GM12878 (cell line): ENCODE measurements at regions not wholly inside any gene's neighbourhood (a gene's known extent, or its start where the extent isn't known, plus 50 kb on each side); places are given as distances from the start of the nearest gene placed in this dataset.

Experiments used
- ATAC-seq: fragments of 200-7000 bp; cut with Tn5 transposase; 3 replicates; pipeline ENCODE4 v1.9.1; 2020; ENCODE audit warnings: mild to moderate bottlenecking, moderate library complexity
- BruUV-seq: library from RNA; stranded (reverse); fragments of 400-500 nt; replicated peaks from 2 replicates; lab custom pipeline; 2021; lab: Mats Ljungman, UMichigan
- CTCF ChIA-PET: fragments of 300-600 bp; sonication (Branson Sonifier 250); formaldehyde crosslinking; extraction: SDS; loops from one replicate; lab custom pipeline; 2021; ENCODE audit warnings: inconsistent platforms; lab: Yijun Ruan, JAX
- POLR2A ChIA-PET: fragments of 350-600 bp; formaldehyde crosslinking; extraction: SDS; loops from one replicate; lab custom pipeline; 2021; ENCODE audit warnings: inconsistent platforms; lab: Charles Lee
- RAD21 ChIA-PET: fragments of 300-600 bp; sonication (Branson Sonifier 250); formaldehyde crosslinking; loops from one replicate; lab custom pipeline; 2023; ENCODE audit warnings: antibody characterized with exemption; ENCODE audit not compliant: unreplicated experiment; lab: Charles Lee
- SMC1A ChIA-PET: fragments of 300-600 bp; sonication (Branson Sonifier 250); formaldehyde crosslinking; loops from one replicate; lab custom pipeline; 2023; ENCODE audit not compliant: unreplicated experiment, uncharacterized antibody; lab: Charles Lee
- DNase-seq: peaks from one replicate; pipeline ENCODE4 v3.0.0-alpha.2; 2011; ENCODE audit warnings: low read depth, low spot score
- FAIRE-seq: peaks from 3 replicates; lab custom pipeline; 2011; peaks lifted over from hg19 to GRCh38; lab: Jason Lieb, UNC
- H2AFZ ChIP-seq: 2 replicates; pipeline ENCODE4 v1.6.0; 2011; ENCODE audit warnings: low read depth, low read length, control low read depth; ENCODE audit not compliant: control insufficient read depth
- H3K27ac ChIP-seq: 2 replicates; pipeline ENCODE4 v1.5.1; 2011; ENCODE audit warnings: control low read depth; ENCODE audit not compliant: control insufficient read depth, insufficient read depth
- H3K27me3 ChIP-seq, 2 experiments: replicated peaks in 1 of 2; 2 replicates each; pipeline versions ENCODE4 v1.6.0 to v1.6.1; 2011; ENCODE audit warnings: low read length in 1 of 2; ENCODE audit not compliant: control insufficient read depth in 2 of 2, insufficient read depth in 2 of 2
- H3K36me3 ChIP-seq, 2 experiments: 2 replicates each; pipeline ENCODE4 v1.5.1; 2011; ENCODE audit warnings: low read length in 1 of 2; ENCODE audit not compliant: control insufficient read depth in 2 of 2, insufficient read depth in 2 of 2
- H3K4me1 ChIP-seq: 2 replicates; pipeline ENCODE4 v1.6.1; 2011; ENCODE audit warnings: mild to moderate bottlenecking, low read length, moderate library complexity, mixed read lengths; ENCODE audit not compliant: control insufficient read depth, insufficient read depth
- H3K4me2 ChIP-seq: 2 replicates; pipeline ENCODE4 v1.6.0; 2011; ENCODE audit warnings: control low read depth; ENCODE audit not compliant: control insufficient read depth, insufficient read depth
- H3K4me3 ChIP-seq: fragments of 200-600 bp; sonication (generic); 2 replicates; pipeline ENCODE4 v1.5.1; 2016
- H3K79me2 ChIP-seq: 2 replicates; pipeline ENCODE4 v1.6.0; 2011; ENCODE audit warnings: low read length; ENCODE audit not compliant: control insufficient read depth, insufficient read depth
- H3K9ac ChIP-seq: 2 replicates; pipeline ENCODE4 v1.8.0; 2011; ENCODE audit warnings: low read length, control low read depth, mixed read lengths; ENCODE audit not compliant: control insufficient read depth, insufficient read depth
- H3K9me3 ChIP-seq: replicated peaks from 3 replicates; pipeline ENCODE4 v1.5.1; 2011; ENCODE audit warnings: mild to moderate bottlenecking, low read length; ENCODE audit not compliant: control insufficient read depth, insufficient read depth
- H4K20me1 ChIP-seq: 2 replicates; pipeline ENCODE4 v1.6.0; 2011; ENCODE audit not compliant: control insufficient read depth, insufficient read depth
- GABPA ChIP-seq: IDR thresholded peaks from 2 replicates; pipeline ENCODE4 v1.6.1; 2014; ENCODE audit warnings: antibody characterized with exemption, low read depth, mild to moderate bottlenecking, inconsistent platforms
- IKZF2 ChIP-seq, 2 experiments: fragments of 450-650 bp; IDR thresholded peaks; 2 replicates each; pipeline ENCODE4 v1.6.1; 2017; ENCODE audit warnings: mild to moderate bottlenecking in 2 of 2, moderate library complexity in 2 of 2
- NR2C1 ChIP-seq: fragments of 450-650 bp; IDR thresholded peaks from 2 replicates; pipeline ENCODE4 v1.6.1; 2017; ENCODE audit warnings: antibody characterized with exemption, mild to moderate bottlenecking, moderate library complexity
- RELB ChIP-seq: fragments of 450-650 bp; IDR thresholded peaks from 2 replicates; pipeline ENCODE4 v1.6.1; 2017; ENCODE audit warnings: low read depth, mild to moderate bottlenecking, moderate library complexity
- SMC3 ChIP-seq: IDR thresholded peaks from 2 replicates; pipeline ENCODE4 v1.6.1; 2011; ENCODE audit warnings: low read length, improper control_type of control experiment, borderline replicate concordance
- SREBF1 ChIP-seq: IDR thresholded peaks from 2 replicates; pipeline ENCODE4 v1.6.1; 2012; ENCODE audit warnings: mild to moderate bottlenecking, low read length
- ZBTB4 ChIP-seq: fragments of 450-650 bp; formaldehyde crosslinking; IDR thresholded peaks from 2 replicates; pipeline ENCODE4 v1.4.0; 2022; ENCODE audit warnings: mild to moderate bottlenecking, moderate library complexity
- WGBS: methylation state at CpG from one replicate; pipeline ENCODE4 v1.1.6; 2016; ENCODE audit warnings: low lambda C conversion rate; ENCODE audit not compliant: insufficient replicate concordance, insufficient coverage; ENCODE audit errors: missing lambda C conversion rate; 5-methylcytosine and 5-hydroxymethylcytosine counted together
- in situ Hi-C: fragments of 300-500 bp; cut with MboI; formaldehyde crosslinking; loops from 9 replicates; pipeline ENCODE4 v1.14.3; 2018; ENCODE audit warnings: mixed read lengths
- intact Hi-C: fragments of 100-400 bp; cut with micrococcal nuclease; formaldehyde crosslinking; loops from one replicate; pipeline ENCODE4 v1.14.2; 2022; ENCODE audit not compliant: unreplicated experiment
- TF ChIP-seq, protein P1 (sequence below): fragments of 450-650 bp; IDR thresholded peaks from 2 replicates; pipeline ENCODE4 v1.6.1; 2014; ENCODE audit warnings: mild to moderate bottlenecking
- TF ChIP-seq, protein P2 (sequence below): fragments of 450-650 bp; formaldehyde crosslinking; IDR thresholded peaks from 2 replicates; pipeline ENCODE4 v1.5.0; 2022; ENCODE audit warnings: mild to moderate bottlenecking, missing genetic modification characterization

GRCh38 chr20:60510356-60510755 is 552.1 kb downstream of the CDH26 start (continued):
- TF ChIP-seq ZBTB4 (CRISPR knock-in tag) = no peak
- TF ChIP-seq, protein P1, sequence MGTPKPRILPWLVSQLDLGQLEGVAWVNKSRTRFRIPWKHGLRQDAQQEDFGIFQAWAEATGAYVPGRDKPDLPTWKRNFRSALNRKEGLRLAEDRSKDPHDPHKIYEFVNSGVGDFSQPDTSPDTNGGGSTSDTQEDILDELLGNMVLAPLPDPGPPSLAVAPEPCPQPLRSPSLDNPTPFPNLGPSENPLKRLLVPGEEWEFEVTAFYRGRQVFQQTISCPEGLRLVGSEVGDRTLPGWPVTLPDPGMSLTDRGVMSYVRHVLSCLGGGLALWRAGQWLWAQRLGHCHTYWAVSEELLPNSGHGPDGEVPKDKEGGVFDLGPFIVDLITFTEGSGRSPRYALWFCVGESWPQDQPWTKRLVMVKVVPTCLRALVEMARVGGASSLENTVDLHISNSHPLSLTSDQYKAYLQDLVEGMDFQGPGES = no peak
- no peak for TF ChIP-seq SMC3
- TF ChIP-seq RELB = no peak
- no peak for TF ChIP-seq SREBF1

GRCh38 chr20:60512443-60512842 is 554.2 kb downstream of the CDH26 start:
- CTCF ChIA-PET = no interaction called here
- SMC1A ChIA-PET = no interaction called here
- no peak overlapping the region for H3K4me3 ChIP-seq
- no peaks in the 10 kb centered on the region for H3K4me1 ChIP-seq
- no peak overlapping the region for H3K9ac ChIP-seq
- RAD21 ChIA-PET = no interaction called here
- H4K20me1 ChIP-seq = no peaks in the 10 kb centered on the region
- FAIRE-seq (no peak), ATAC-seq (no peak), DNase-seq (no peak)
- no peaks in the 10 kb centered on the region for H3K27me3 ChIP-seq
- H2AFZ ChIP-seq = no peak overlapping the region
- 50% methylated on average over 4 of the region's 4 CpGs for WGBS
- BruUV-seq = no TSS peak
- no peak overlapping the region for H3K27ac ChIP-seq
- H3K4me2 ChIP-seq = no peak overlapping the region
- intact Hi-C loops (no loop called here), in situ Hi-C loops (no loop called here)
- H3K36me3 ChIP-seq = no peaks in the 10 kb centered on the region
- no peaks in the 10 kb centered on the region for H3K79me2 ChIP-seq
- POLR2A ChIA-PET = no interaction called here
- H3K9me3 ChIP-seq = no peaks in the 10 kb centered on the region
- TF ChIP-seq NR2C1 (no peak), GABPA (no peak), IKZF2 (IDR thresholded peaks at IDR 0.05) (no peak), ZBTB4 (CRISPR knock-in tag) (no peak)
- TF ChIP-seq, protein P2, sequence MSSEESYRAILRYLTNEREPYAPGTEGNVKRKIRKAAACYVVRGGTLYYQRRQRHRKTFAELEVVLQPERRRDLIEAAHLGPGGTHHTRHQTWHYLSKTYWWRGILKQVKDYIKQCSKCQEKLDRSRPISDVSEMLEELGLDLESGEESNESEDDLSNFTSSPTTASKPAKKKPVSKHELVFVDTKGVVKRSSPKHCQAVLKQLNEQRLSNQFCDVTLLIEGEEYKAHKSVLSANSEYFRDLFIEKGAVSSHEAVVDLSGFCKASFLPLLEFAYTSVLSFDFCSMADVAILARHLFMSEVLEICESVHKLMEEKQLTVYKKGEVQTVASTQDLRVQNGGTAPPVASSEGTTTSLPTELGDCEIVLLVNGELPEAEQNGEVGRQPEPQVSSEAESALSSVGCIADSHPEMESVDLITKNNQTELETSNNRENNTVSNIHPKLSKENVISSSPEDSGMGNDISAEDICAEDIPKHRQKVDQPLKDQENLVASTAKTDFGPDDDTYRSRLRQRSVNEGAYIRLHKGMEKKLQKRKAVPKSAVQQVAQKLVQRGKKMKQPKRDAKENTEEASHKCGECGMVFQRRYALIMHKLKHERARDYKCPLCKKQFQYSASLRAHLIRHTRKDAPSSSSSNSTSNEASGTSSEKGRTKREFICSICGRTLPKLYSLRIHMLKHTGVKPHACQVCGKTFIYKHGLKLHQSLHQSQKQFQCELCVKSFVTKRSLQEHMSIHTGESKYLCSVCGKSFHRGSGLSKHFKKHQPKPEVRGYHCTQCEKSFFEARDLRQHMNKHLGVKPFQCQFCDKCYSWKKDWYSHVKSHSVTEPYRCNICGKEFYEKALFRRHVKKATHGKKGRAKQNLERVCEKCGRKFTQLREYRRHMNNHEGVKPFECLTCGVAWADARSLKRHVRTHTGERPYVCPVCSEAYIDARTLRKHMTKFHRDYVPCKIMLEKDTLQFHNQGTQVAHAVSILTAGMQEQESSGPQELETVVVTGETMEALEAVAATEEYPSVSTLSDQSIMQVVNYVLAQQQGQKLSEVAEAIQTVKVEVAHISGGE = no peak
